CD4-positive, alpha-beta T cell treated with Interleukin-21 for 1 hour (primary cell): ENCODE measurements at regions not wholly inside any gene's neighbourhood (a gene's known extent, or its start where the extent isn't known, plus 50 kb on each side); places are given as distances from the start of the nearest gene placed in this dataset.
A peak's percentile ranks its signal among the peaks of the same experiment; 100 is the strongest.
"Not testable (repeated sequence)": the region's sequence is repeated elsewhere in the genome, so short reads cannot be mapped to it uniquely, and the experiment has no call there.

Source experiments
- DNase-seq: peaks from one replicate; pipeline ENCODE4 v3.0.0-alpha.2; 2020

GRCh38 chr6:21856844-21857243 lies 263.3 kb downstream of the SOX4 start:
- DNase-seq: no peak

DNA sequence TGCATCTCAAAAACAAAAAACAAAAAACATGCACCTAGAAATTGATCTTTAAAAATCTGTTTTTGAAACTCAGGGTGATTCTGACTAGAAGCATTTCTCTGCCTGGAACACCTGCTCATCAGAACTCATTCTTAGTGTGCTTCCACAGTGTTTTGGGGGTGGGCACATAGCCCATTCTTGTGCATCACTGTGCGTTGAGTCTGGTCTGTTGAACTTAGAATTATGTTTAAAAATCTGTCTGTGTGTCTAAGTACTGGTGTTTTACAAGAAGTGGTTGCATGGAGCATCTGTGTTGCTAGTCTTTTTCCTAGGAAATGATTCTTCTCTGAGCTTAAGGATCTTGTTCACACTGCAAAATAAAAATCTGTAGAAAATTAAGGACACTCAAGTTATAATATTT lies 264.5 kb downstream of the SOX4 start:
- no peak for DNase-seq

- DNase-seq: no peak
Measured at GRCh38 chr6:21859193-21859735, 265.7 kb downstream of the SOX4 start.

GRCh38 chr6:21861942-21862341 lies 268.4 kb downstream of the SOX4 start:
- no peak for DNase-seq

DNA sequence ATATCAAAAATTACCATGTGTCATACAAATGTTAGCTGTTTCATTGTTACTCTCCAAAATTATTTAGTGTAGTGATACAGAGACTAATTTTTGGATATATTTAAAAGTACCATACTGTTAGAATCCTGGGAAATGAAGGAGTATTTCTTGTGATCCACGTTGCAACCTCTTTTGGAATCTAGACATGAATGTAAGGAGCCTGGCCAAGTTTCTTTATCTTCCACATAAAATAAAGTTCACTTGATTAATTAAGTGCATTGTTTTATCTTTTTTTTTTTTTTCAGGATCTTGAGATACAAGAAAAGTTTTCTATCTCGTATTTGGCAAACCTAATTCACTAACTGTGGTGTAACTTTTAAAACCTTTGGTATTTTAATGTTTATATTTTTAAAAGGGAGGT lies 270.7 kb downstream of the SOX4 start:
- DNase-seq: no peak

- no peak for DNase-seq
Measured at GRCh38 chr6:21868226-21868625, 274.7 kb downstream of the SOX4 start.

DNA sequence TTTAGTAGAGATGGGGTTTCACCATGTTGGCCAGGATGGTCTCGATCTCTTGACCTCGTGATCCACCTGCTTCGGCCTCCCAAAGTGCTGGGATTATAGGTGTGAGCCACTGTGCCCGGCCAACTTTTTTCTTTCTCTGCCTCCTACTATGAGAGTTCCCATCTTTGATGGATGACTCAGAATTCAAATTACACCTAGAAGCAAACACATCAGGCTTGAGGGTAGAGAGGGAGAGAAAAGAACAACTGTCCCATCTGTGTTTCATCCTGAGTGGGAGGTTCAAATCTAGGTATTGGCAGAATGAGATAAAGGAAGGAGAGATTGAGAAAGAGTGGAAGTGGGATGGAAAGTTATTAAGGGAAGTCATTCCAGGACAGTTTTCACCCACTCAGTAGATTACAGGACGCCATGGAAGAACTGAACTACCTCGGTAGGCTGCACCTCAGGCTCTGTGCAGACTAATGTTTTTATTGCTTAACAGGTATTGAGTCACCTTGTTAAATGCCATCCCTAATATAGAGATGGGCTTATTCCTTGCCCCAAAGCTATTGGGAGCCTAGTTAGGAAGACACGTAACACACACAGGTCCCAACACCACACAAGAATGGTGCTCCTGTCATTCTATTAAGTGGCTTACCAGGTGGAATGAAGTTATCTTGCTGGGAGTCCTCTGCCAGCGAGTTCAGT lies 275.7 kb downstream of the SOX4 start:
- no peak for DNase-seq

- DNase-seq: no peak
Measured at GRCh38 chr6:21870076-21870730, 276.7 kb downstream of the SOX4 start.

DNA sequence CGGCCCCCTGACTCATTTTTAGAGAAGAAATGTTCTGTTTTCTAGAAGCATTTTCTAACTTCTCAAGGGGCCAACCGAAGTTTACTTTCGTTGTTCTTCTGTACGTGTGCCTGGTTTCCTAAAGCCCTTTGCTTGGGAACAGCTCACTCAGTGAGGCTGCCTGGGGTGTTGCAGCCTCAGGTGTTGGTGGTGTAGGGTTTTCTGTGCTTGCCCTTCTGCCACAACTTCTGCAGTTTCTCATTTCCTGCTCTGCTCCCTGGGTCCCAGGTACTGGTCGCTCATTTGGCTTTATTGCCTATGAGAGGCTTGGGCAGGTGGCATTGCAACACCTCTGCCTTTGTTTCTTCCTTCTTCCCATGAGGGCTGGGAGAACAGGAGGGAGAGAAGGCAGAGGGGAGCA lies 278.3 kb downstream of the SOX4 start:
- DNase-seq: no peak

DNA sequence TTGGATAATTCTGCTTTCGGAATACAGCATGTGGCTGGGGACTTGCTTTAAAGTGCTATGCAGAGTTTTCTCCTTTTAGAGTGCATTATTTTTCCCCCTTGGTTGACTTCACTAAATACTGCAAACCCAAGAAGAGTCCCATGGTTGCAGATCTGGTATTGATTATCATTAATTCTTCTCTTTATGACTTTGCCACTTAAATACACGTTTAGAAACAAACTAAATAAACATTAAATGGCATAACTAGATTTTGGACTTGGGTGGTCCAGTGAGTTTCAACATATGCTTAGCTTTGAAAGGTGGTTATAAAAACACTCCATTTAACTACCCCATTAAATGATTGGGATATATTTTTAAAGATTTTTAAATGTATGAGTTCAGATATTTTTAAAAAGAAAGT lies 279.2 kb downstream of the SOX4 start:
- DNase-seq: no peak

DNA sequence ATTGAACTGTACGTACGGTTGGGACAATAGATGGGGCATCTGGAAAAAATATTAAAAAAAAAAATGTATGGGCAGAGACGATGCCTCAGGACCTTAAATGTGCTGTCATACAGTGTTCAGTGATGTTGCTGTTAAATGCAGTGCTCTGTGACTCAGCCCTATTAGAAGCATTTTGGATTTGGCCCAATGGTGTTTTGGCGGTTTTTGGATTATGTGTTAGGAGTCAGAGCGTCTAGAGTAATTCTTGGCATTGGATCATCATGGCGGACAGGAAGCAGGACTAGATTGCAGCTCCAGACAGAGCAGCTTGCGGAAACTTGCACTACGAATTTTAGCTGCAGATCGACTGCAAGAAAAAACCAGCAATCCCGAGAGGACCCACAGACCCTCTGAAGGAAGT lies 280.0 kb downstream of the SOX4 start:
- DNase-seq: no peak

DNA sequence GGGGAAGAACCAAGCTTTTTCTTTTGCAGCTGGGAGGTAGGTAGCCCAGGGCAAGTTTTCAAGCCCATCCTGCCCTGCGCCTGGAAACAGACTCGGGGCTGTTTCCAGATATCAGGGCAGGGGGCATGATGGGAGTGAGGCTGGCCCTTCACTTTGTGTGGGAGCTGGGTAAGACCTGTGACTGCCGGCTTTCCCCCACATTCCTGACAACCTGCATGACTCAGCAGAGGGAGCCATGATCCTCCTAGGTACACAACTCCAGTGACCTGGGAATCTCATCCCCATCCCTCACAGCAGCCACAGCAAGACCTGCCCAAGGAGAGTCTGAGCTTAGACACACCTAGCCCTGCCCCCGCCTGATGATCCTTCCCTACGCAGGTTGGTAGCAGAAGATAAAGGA lies 280.8 kb downstream of the SOX4 start:
- no peak for DNase-seq

GRCh38 chr6:21877037-21877436 lies 283.5 kb downstream of the SOX4 start:
- DNase-seq: peak; percentile 5

DNA sequence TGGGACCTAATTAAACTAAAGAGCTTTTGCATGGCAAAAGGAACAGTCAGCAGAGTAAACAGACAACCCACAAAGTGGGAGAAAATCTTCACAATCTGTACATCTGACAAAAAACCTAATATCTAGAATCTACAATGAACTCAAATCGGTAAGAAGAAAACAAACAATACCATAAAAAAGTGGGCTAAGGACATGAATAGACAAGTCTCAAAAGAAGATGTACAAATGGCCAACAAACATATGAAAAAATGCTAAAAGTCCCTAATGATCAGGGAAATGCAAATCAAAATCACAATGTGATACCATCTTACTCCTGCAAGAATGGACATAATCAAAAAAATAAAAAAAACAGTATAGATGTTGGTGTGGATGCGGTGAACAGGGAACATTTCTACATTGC lies 286.7 kb downstream of the SOX4 start:
- not testable (repeated sequence) for DNase-seq

DNA sequence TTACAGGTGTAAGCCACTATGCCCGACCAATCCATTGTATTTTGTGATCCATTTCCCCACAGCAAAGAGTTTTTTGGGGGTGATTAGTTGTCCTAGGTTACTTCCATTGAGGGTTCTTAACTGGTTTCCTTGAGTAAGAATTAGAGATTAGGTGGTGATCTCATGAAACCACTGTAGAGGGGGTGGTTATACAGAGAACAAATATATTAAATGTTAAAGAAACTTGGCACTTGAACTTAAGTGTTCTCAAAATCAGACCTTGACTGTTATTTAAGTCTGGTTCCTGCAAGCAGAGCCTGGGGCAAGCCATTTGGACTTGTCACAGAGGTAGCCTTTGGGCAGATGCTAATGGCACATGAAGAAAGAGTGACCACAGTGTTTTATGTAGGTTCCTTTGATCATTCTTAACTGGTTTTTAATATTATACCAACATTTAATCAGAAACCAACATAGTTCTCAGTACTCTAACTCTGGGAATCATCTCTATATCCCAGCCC lies 288.5 kb downstream of the SOX4 start:
- no peak for DNase-seq

- no peak for DNase-seq
Measured at GRCh38 chr6:21883595-21884328, 290.2 kb downstream of the SOX4 start.

DNA sequence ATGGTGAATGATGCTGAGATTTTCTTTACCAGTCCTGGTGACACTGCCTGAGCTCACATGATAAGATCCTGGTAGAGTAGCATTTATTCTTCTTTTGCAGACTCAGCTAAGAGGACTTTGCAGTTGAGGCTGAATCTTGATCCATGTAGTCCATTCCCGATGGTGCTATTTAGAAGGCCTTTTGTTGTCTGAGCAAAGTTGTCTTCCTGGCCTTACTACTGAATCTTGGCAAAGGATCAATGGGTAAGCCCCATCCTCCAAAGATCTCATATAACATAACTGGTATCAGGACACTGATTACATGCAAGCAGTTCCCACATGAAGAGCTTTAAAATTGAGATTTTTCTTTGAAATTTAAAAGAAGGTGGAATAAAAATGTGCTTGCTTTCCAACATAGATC lies 291.6 kb downstream of the SOX4 start:
- DNase-seq: no peak

DNA sequence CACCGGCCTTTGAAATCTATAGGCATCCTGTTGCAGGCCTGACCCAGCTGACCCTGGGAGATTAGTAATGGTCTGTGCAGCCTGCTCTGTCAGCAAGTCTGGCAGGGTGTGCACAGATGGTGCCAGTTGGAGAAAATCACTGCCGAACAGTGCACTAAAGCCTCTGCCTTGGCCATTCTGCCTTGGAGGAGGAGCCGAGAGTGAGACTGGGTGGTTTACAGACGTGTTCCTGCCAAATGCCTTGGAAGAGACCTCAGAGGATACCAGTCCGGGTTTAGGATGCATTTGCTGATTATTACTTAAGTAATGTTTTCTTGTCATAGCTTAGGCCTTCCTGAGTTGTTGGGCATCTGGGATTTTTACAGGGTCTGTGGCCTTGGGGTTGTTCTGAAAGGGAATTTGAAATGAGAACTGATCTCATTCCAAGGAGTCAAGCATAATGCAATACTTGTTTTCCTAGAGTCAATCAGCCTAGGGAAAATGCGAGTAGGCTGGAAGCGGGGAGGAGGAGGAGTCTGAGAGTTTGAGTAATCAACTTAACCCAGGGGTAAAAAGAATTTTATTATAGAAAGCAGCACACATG lies 292.1 kb downstream of the SOX4 start:
- no peak for DNase-seq

DNA sequence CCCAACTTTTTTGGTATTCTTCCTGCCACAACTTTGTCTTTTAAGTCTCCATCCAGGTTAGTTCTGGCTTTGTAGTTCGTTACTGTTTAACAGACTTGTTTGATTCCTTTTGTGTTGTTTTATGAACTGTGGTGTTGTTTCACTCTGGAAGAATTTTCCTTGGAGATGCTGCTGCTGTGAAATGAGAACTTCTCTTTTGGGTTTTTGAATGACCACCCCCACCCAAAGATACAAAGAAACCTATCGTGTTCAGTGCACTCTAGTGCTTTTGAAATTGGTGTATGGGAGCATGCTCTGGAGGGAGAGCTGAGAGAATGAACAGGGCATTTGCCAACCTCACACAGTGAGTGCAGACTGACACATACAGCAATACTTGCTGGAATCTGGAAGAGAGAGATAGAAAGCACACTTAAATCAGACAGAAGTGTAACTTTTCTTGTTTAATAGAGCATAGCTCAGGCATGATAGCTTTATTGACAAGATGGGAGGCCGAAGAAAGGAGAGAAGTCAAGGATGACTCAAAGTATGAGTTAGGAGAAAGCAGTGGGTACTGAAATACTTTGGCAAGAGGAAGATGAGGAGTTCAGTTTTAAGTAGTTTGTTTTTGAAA lies 293.1 kb downstream of the SOX4 start:
- no peak for DNase-seq

GRCh38 chr6:21887231-21888185 lies 294.0 kb downstream of the SOX4 start:
- DNase-seq: no peak

GRCh38 chr6:21891080-21891479 lies 297.5 kb downstream of the SOX4 start:
- no peak for DNase-seq

DNA sequence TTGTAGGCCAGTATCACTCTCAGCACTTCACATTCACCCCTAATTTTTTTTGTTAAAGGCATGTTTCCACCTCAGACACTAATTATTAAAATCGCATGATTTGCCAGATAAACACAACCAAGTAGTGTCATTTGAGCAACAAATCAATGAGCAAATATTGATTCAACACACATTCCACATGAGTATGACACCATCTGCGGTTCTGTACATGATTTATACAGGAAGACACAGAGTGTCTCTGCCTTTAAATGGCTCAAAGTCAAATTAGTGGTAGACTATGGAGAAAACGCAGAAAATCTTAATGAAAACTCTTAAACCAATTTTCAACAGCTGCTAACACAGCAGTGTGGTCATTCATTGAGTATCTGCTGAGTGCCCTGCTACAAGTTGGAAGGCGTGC lies 300.2 kb downstream of the SOX4 start:
- DNase-seq: no peak
